HepG2 (cell line): ENCODE measurements at regions not wholly inside any gene's neighbourhood (a gene's known extent, or its start where the extent isn't known, plus 50 kb on each side); places are given as distances from the start of the nearest gene placed in this dataset.

Source experiments
- AGO1 ChIP-seq: fragments of 200-400 bp; formaldehyde crosslinking; IDR thresholded peaks from 2 replicates; pipeline ENCODE4 v1.6.1; 2017; ENCODE audit warnings: mild to moderate bottlenecking, low read depth, low read length, moderate library complexity; ENCODE audit not compliant: poor library complexity, severe bottlenecking
- AKNA ChIP-seq: sonication (generic); formaldehyde crosslinking; IDR thresholded peaks from 2 replicates; pipeline ENCODE4 v1.4.0; 2020; ENCODE audit warnings: missing genetic modification reagents, borderline replicate concordance
- ZFY ChIP-seq: sonication (generic); formaldehyde crosslinking; IDR thresholded peaks from 2 replicates; pipeline ENCODE4 v1.4.0; 2020; ENCODE audit warnings: missing genetic modification reagents
- ZNF10 ChIP-seq: sonication (generic); formaldehyde crosslinking; IDR thresholded peaks from 2 replicates; pipeline ENCODE4 v1.4.0; 2020; ENCODE audit warnings: mild to moderate bottlenecking, low read depth, missing genetic modification reagents, borderline replicate concordance
- ZNF225 ChIP-seq: sonication (generic); formaldehyde crosslinking; IDR thresholded peaks from 2 replicates; pipeline ENCODE4 v1.4.0; 2020; ENCODE audit warnings: mild to moderate bottlenecking, missing genetic modification reagents
- ZNF275 ChIP-seq: sonication (generic); formaldehyde crosslinking; IDR thresholded peaks from 2 replicates; pipeline ENCODE4 v1.8.0; 2022; ENCODE audit warnings: missing genetic modification reagents, mild to moderate bottlenecking, inconsistent platforms, borderline replicate concordance

GRCh38 chr16:87206646-87207451 is 110.3 kb downstream of the C16orf95 start (continued):
- no peak for TF ChIP-seq ZNF275 (CRISPR knock-in tag)
- no peak for TF ChIP-seq ZNF225
- no peak for TF ChIP-seq AKNA
- no peak for TF ChIP-seq ZNF10 (CRISPR knock-in tag)
- TF ChIP-seq AGO1 = no peak
- no peak for TF ChIP-seq ZFY (CRISPR knock-in tag)
- TF ChIP-seq, all 625 proteins: peak for 0
